OCI-LY7 (cell line): ENCODE measurements at regions not wholly inside any gene's neighbourhood (a gene's known extent, or its start where the extent isn't known, plus 50 kb on each side); places are given as distances from the start of the nearest gene placed in this dataset.

ENCODE experiments used
- CTCF ChIP-seq: fragments of 200-600 bp; sonication (generic); conservative IDR thresholded peaks from 2 replicates; pipeline ENCODE4 v1.5.1; 2014; ENCODE audit warnings: mild to moderate bottlenecking, antibody characterized with exemption, low read length, moderate library complexity, mixed read lengths
- EZH2phosphoT487 ChIP-seq: fragments of 200-600 bp; sonication (generic); IDR thresholded peaks from 2 replicates; pipeline ENCODE4 v1.6.1; 2018; ENCODE audit warnings: low read depth, borderline replicate concordance, mild to moderate bottlenecking, mixed run types, antibody characterized with exemption, low read length, moderate library complexity, mixed read lengths

- no peak for TF ChIP-seq CTCF
- no peak for TF ChIP-seq EZH2phosphoT487
Observed at GRCh38 chr11:70725739-70726138, 327.4 kb downstream of the CTTN start.
